HFFc6 (cell line): ENCODE measurements at regions not wholly inside any gene's neighbourhood (a gene's known extent, or its start where the extent isn't known, plus 50 kb on each side); places are given as distances from the start of the nearest gene placed in this dataset.

ENCODE experiments used
- DNase-seq: peaks from one replicate; pipeline ENCODE4 v3.0.0-alpha.2; 2018
- H3K27ac Mint-ChIP-seq: 2 replicates; pipeline ENCODE4 v1.8.0; 2020; ENCODE audit warnings: mild to moderate bottlenecking, mixed read lengths
- H3K27me3 Mint-ChIP-seq: 2 replicates; pipeline ENCODE4 v1.8.0; 2021; ENCODE audit warnings: mild to moderate bottlenecking, moderate library complexity, mixed read lengths; ENCODE audit not compliant: insufficient read depth
- H3K36me3 Mint-ChIP-seq: 2 replicates; pipeline ENCODE4 v1.8.0; 2021; ENCODE audit warnings: low read depth, mixed read lengths
- H3K4me1 Mint-ChIP-seq: 2 replicates; pipeline ENCODE4 v1.8.0; 2020; ENCODE audit warnings: low read depth, mixed read lengths
- H3K4me3 Mint-ChIP-seq: 2 replicates; pipeline ENCODE4 v1.8.0; 2020; ENCODE audit warnings: mild to moderate bottlenecking, moderate library complexity, mixed read lengths
- H3K9me3 Mint-ChIP-seq: 2 replicates; pipeline ENCODE4 v1.8.0; 2020; ENCODE audit warnings: mild to moderate bottlenecking, mixed read lengths
- CTCF ChIP-seq: fragments of 200-600 bp; sonication (generic); IDR thresholded peaks from 2 replicates; pipeline ENCODE4 v1.5.0; 2021; ENCODE audit warnings: antibody characterized with exemption, mild to moderate bottlenecking

- Mint-ChIP-seq H3K4me1 (peaks cover 69% of the 10 kb centered on the region), H3K9me3 (peaks cover 16% of the 10 kb centered on the region), H3K27ac (peak overlapping the region; percentile 51; the same call in 1 of the 2 replicates), H3K36me3 (peaks cover 18% of the 10 kb centered on the region), H3K4me3 (no peak overlapping the region), H3K27me3 (no peaks in the 10 kb centered on the region; the same call in 1 of the 2 replicates)
- DNase-seq = peak; percentile 58
- TF ChIP-seq CTCF = no peak
Observed at GRCh38 chr5:34494111-34494755, 161.9 kb upstream of the RAI14 start.

GRCh38 chr5:34495178-34495577, 160.9 kb upstream of the RAI14 start:
- DNase-seq = no peak
- H3K36me3 Mint-ChIP-seq = peaks cover 18% of the 10 kb centered on the region
- no peak for TF ChIP-seq CTCF
- H3K4me3 Mint-ChIP-seq = no peak overlapping the region
- H3K27ac Mint-ChIP-seq = no peak overlapping the region
- H3K9me3 Mint-ChIP-seq = peaks cover 16% of the 10 kb centered on the region
- no peaks in the 10 kb centered on the region; the same call in 1 of the 2 replicates for H3K27me3 Mint-ChIP-seq
- peaks cover 70% of the 10 kb centered on the region for H3K4me1 Mint-ChIP-seq

GRCh38 chr5:34496260-34496691, 159.9 kb upstream of the RAI14 start:
- DNase-seq = no peak
- Mint-ChIP-seq H3K4me1 (peaks cover 68% of the 10 kb centered on the region), H3K27me3 (no peaks in the 10 kb centered on the region), H3K36me3 (peaks cover 18% of the 10 kb centered on the region), H3K4me3 (no peak overlapping the region), H3K27ac (no peak overlapping the region), H3K9me3 (peaks cover 16% of the 10 kb centered on the region)
- TF ChIP-seq CTCF = no peak

GRCh38 chr5:34496701-34497469, 159.2 kb upstream of the RAI14 start:
- peaks cover 18% of the 10 kb centered on the region for H3K36me3 Mint-ChIP-seq
- H3K9me3 Mint-ChIP-seq = peaks cover 16% of the 10 kb centered on the region
- H3K27me3 Mint-ChIP-seq = no peaks in the 10 kb centered on the region
- TF ChIP-seq CTCF = no peak
- H3K4me1 Mint-ChIP-seq = peaks cover 65% of the 10 kb centered on the region
- DNase-seq = no peak
- peak overlapping the region; percentile 26; the same call in 1 of the 2 replicates for H3K27ac Mint-ChIP-seq
- H3K4me3 Mint-ChIP-seq = no peak overlapping the region

- Mint-ChIP-seq H3K4me3 (no peak overlapping the region), H3K4me1 (peaks cover 70% of the 10 kb centered on the region), H3K9me3 (peaks cover 16% of the 10 kb centered on the region), H3K27me3 (peaks cover 2% of the 10 kb centered on the region; the same call in 1 of the 2 replicates), H3K36me3 (peaks cover 18% of the 10 kb centered on the region), H3K27ac (no peak overlapping the region)
- no peak for DNase-seq
- TF ChIP-seq CTCF = no peak
Observed at GRCh38 chr5:34497470-34497808, 158.7 kb upstream of the RAI14 start.
